Amniotic epithelial cell (primary cell): ENCODE measurements at regions not wholly inside any gene's neighbourhood (a gene's known extent, or its start where the extent isn't known, plus 50 kb on each side); places are given as distances from the start of the nearest gene placed in this dataset.

Experiments
- DNase-seq: peaks from one replicate; pipeline ENCODE4 v3.0.0-alpha.2; 2010; ENCODE audit warnings: low read depth

GRCh38 chr5:116389601-116390000 is 185.0 kb downstream of the SEMA6A start:
- no peak for DNase-seq

DNA sequence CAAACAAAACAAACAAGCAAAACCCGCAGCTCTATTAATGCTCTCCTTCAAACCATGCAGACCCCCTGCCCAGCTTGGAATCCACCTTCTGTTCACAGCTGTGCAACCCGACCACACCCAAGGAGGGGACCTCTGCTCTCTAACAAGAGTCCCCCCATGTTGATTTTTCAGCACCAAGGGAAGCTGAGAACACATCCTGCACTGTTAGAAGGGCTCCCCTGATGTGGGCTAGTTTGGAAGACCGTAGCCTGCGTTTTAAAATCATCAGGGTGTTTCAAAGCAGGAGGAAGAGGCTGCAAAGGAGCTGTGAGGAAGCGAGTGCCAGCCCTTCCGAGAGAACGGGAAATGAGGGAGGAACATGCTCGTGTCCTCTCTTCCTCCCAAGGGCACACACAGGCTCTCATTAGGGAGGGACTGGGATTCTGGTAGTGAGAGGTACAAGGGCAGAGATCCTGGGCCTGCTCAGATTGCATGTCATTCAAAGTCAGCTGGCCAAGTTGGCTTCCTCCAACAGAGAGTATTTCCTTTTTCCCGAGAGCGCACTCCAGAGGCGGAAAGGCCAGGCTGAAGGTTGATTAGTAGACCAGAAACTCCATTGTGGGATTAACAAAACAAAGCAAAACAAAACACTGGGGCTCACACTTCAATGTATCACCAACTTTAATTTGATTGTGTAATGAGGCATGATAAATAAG is 185.9 kb downstream of the SEMA6A start:
- DNase-seq, result no peak

DNA sequence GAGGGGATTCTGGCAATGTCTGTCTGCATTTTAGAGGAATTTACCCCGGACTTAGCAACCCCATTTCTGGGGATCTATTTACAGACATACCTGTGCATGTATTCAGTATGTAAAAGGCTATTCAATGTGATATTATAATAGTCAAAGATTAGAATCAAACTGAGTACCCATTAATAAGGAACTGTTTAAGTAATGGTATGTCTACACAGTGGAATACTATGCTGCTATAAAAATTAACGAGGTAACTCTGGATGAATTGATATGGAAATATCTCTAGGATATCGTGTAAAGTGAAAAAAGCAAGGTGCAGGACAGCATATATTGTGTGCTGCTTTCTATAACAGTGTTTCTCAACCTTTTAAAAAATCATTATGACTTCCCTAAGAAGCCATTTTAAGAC is 186.9 kb downstream of the SEMA6A start:
- no peak for DNase-seq

DNA sequence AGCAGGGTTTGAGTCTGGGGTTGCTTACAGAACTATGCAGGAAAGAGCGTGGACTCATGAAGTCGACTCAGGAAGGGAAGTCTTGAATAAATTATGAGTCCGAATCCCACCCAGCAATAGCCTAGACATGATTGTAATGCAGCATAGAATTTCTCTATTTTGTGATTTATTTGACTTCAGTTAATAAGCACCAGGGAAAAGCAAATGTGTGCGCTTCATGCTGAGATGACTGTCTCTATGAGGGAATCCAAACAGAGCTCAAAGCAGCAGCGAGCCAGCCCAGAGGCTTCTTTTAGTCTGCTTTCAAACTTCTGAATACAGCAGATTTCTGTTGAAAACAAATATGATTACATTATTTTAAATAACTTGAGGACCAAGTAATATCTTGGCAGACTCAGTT is 188.0 kb downstream of the SEMA6A start:
- no peak for DNase-seq

DNA sequence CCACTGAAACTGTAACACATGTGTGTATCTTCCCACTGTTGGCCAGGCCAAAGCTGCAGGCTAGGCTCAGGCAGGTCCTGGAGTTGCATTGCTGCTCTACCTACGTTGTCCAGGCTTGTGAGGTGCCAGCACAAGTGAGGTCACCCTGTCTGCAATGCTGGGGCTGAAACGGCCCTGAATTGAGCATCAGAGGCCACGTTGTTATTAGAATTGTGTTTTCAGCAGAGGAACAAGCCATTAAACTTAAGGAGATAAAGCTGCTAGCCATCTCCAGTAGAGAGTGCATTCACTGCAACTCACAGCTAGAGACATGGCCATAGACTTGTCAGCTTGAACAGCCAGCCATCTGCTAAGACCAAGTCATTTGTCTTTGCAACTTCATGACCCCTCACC is 191.8 kb downstream of the SEMA6A start:
- no peak for DNase-seq

DNA sequence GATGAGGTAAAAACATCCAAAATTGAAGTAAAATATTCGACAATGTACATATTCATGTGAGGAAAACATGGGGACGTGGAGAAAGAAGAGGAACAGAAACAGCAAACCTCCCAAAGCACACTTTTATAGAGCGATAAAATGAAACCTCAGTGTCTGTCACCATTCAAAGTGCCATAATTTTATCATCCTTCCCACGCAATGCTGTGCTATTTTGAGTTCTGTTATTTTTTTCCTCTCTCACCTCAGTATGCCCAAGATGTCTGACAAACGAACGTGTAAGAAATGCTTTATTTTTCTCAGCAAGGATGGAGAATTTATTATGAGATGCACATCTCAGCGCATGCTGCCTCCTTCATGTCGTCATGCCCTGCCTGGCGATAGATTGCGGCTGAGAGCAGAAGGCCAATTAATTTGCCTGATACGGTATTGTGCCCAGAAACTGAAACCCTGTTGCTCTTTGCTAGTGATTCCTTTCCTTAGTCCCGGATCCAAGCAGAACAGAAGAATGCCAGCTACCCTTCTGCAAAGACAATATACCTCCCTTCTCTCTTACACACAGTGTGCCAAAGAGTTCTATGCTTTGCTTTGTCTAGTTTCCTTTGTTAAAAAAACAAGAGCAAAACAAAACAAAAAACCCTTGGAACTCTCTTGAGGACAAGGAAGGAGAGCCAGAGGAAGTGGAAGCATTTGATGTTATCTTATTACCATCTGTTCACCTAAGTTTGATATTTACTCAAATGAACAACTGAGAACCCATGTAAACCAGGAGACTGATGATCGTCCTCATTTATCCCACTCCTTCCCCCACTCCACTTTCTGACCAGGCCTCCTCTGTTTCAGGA is 192.4 kb downstream of the SEMA6A start:
- DNase-seq, result no peak

DNA sequence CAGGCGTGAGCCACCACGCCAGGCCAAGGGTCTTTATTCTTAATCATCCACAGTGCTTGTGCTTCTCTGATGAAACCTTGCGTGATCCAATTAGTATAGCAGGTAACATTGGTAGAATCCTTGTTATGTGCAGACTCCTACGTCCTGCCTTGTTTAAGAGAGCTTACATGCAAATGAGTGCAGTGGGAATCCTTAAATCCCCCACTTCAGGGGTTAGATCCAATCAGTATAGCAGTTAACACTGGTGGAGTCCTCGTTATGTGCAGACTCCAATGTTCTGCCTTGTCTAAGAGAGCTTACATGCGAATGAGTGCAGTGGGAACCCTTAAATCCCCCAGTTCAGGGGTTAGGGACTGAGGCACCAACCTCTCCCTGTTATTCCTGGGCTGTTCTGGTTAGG is 193.4 kb downstream of the SEMA6A start:
- no peak for DNase-seq

DNA sequence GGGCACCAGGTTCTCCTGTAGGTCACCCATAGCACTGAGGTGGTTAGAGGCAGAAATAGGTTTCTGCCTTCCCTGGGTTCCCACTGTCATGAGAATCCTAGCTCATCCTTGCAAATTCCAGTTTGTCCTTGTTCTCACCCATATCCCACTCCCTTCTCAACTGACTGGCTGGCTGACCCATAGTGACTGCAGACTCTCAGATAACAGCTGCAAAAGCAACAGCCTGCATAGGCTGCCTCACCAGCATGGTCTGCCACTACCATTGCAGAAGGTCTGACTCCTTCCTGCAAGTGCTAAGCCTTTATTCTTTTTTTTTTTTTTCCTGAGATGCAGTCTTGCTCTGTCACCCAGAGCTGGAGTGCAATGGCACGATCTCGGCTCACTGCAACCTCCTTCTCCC is 194.0 kb downstream of the SEMA6A start:
- DNase-seq, result no peak

- DNase-seq, result no peak
These were observed 195.3 kb downstream of the SEMA6A start for GRCh38 chr5:116379306-116379705.

DNA sequence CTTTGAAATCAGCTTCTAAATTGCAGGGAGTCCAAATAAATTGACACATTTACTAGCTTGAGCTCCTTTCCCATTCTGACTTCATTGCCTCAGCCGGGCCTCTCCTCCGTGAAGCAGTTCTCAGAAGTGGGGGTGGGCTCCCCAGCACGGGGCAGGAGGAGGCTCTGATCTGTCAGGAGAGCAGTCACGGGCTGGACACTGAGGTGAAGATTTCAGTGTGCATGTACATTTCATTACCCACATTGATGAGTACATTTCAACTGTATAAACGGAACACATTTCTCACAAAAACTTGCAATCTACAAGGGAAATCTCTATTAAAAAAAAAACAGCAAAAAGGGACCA is 195.9 kb downstream of the SEMA6A start:
- no peak for DNase-seq

GRCh38 chr5:116378007-116378776 is 196.4 kb downstream of the SEMA6A start:
- no peak for DNase-seq

GRCh38 chr5:116377276-116378006 is 197.2 kb downstream of the SEMA6A start:
- no peak for DNase-seq

DNA sequence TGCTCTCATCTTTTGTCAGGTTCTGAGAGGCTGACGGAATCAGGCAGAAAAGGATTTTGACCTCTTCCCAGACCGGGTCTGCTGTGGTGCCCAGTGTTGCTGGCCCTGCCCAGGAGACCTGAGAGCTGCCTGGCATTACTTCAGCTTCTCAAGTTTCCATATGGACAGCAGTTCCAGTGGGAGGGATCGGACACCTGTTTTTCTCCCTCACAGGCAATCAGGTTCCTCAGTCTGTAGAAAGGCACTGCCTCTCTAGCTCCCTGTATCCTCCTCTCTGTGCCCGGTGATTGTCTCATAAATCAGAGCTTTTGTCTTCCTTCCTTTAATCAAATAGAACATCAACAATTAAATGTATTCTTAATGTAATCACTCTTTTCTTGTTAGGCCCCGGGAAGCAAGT is 198.7 kb downstream of the SEMA6A start:
- DNase-seq, result no peak

DNA sequence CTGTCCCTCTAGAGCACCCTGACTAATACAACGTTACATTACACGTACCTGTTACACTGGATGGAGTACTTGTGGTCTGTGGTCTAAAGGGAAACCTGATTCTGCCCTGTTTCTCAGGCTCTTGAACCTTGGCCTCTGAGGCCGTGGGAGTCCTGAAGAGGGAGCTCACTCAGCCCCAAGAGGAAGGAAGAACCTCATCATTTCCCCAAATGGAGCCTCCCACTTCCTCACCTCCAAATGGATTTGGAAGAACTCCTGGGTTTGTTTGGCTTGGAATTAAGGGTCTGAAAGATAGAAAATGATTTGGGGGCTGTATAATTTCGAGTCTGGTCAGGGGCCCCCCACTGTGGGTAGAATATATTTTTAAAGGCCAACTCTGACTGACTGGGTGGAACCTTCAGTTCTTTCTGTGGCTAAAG is 200.2 kb downstream of the SEMA6A start:
- no peak for DNase-seq

DNA sequence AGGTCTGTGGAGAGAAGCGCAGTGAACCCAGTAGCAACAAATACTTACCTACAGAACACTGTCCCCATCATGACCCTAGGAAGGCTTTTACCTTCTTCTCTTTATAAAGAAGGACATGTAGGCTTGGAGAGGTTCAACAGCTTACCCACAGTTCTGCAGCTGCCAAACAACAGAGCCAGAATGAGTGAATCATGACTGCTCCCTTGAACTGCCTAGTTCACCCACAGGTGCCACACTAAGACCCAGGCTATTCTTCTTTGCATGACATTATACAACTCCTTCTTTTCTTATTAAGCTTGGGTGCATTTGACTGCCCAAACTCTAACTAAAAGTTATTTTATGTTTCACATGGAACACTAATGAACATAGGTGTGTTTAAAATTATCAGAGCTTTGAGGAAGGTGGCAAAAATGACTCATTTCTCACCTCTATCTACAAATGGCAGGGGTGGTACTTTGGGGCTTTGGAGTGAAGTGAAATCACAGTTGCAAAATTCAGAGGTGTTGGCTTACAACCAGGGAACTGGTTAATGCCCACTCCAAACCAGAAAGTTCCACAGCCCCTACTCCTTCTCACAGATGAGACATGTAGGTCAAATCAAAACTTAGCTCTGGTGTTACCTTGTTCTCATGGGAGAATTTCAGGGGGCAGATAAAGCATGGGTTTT is 201.6 kb downstream of the SEMA6A start:
- no peak for DNase-seq

DNA sequence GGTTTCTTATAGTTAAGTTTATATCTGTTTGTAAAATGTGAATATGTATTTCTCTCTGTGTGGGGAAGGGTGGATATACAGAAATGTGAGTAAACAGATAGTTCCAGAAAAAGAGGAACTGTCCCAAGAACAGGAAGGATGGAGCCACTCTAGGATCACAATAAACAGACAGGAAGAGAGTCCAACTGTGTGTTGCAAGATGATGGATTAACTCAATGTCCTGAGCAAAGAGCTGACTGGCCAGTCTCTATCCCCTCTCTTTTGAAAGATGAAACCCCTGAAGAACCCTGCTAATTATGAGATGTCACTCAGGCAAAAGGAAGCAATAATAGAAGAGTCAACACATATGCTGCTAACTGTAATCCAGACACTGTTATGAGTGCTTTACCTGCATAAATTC is 202.7 kb downstream of the SEMA6A start:
- DNase-seq, result no peak

DNA sequence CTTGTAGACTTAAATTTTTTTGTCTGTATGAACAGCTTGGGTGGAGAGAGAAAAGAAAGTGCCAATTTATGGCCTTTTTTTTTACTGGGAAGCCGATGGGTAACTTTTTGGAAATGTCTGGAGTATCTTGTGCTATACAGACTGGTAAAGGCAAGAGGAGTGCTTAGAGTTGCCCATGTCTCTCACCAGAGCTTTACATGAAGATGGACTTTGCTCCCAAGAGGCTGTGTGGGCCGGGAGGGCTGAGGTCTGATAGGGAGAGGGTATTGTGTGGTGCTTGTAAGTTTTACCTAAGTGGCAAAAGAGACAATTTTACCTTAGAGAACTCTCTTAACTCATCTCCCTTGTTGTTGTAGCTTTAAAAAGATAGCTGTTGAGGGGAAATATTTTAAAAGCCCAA is 203.2 kb downstream of the SEMA6A start:
- no peak for DNase-seq

DNA sequence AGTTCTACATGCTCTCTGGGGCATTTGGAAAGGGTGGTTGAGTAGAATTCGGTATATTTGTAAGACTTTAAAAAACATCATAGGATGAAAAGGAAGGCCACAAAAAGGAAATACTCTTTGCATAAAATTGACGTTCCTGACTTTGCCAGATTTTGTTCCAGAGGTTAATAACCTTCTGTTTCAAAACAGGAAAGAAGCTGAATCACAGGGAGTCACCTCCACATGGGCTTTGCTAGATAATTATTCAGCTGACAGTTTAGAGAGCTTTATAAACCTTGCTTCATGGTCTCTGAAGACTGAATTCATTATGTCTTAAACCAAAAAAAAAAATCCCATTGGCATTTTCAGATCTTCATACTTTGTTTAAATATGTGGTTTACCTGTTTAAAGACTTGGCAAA is 203.7 kb downstream of the SEMA6A start:
- DNase-seq, result peak; percentile 36

DNA sequence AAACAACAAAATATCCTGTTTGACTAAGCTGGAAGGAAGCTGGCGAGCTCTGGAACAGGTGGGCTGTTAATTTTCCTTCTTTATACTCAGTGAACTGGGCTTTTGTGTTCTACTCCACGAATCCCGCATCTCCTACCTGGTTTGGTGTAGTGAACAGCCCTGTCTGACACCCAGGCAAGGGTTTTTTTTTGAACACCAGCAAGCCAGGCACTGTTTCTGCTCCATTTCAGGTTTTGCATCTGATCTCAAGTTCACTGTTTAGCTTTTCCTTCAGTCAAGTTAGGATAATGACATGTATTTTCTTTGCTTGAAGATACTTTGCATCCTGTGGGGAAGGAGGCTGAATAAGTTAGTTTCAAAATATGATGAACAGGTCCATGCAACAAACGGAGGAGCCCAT is 204.5 kb downstream of the SEMA6A start:
- DNase-seq, result no peak

- DNase-seq, result no peak
These were observed 209.6 kb downstream of the SEMA6A start for GRCh38 chr5:116365006-116365496.

DNA sequence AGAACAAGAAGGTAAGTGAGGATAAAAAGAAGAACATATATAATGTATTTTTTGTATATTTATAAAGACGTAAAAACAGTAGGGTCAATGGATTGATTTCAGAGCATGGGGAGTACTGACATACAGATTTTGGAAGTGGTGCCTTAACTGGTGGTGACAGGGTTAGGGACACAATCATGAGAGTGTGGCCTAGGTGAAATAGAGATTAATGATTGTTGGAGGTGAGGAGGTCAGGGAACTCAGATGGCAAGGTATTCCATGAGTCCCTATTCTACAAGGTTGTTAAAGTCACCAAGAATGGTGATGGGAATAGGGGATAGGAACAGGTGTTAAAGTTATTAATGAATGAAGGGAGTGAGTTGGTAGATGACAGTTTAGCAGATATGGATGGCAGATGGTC is 210.8 kb downstream of the SEMA6A start:
- no peak for DNase-seq
